Peyer's patch (tissue), 4 donors: ENCODE measurements at regions not wholly inside any gene's neighbourhood (a gene's known extent, or its start where the extent isn't known, plus 50 kb on each side); places are given as distances from the start of the nearest gene placed in this dataset.

ENCODE experiments used
- POLR2A ChIP-seq, 2 donors: fragments of 450-650 bp; IDR thresholded peaks; one replicate each; pipeline ENCODE4 v1.5.1; 2017; ENCODE audit warnings: antibody characterized with exemption in 2 of 2, mild to moderate bottlenecking in 2 of 2, moderate library complexity in 2 of 2
- TF ChIP-seq, protein P1 (sequence below), 6 experiments: fragments of 450-650 bp in 4 of 6; fragments of 200-600 bp in 2 of 6; sonication (generic) in 1 of 6; IDR thresholded peaks; one replicate each; pipeline ENCODE4 v1.5.1; 2017 to 2019; ENCODE audit warnings: antibody characterized with exemption in 6 of 6, mild to moderate bottlenecking in 3 of 6, moderate library complexity in 1 of 6

DNA sequence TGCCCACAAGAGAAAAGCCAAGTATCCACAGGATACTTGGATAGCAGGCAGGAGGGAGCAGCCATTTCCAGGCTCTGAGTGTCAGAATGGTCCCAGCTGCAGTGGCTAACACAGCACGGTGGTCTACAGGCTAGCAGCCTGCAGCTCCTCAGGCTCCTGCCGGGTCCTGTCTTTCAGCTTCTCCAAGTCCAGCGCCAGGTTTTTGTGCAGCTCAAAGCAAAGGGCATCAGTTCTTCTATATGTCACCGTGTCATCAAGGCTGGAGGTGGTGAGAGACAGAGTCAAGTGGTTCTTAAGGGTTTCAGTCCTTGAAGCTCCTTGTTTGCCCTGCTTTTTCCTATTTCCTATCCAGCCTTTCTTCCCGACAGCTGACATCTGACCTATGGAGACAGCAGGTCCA, 188.6 kb downstream of the NUFIP1 start:
- TF ChIP-seq, protein P1, sequence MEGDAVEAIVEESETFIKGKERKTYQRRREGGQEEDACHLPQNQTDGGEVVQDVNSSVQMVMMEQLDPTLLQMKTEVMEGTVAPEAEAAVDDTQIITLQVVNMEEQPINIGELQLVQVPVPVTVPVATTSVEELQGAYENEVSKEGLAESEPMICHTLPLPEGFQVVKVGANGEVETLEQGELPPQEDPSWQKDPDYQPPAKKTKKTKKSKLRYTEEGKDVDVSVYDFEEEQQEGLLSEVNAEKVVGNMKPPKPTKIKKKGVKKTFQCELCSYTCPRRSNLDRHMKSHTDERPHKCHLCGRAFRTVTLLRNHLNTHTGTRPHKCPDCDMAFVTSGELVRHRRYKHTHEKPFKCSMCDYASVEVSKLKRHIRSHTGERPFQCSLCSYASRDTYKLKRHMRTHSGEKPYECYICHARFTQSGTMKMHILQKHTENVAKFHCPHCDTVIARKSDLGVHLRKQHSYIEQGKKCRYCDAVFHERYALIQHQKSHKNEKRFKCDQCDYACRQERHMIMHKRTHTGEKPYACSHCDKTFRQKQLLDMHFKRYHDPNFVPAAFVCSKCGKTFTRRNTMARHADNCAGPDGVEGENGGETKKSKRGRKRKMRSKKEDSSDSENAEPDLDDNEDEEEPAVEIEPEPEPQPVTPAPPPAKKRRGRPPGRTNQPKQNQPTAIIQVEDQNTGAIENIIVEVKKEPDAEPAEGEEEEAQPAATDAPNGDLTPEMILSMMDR (IDR thresholded peaks at IDR 0.05), result no peak
- no peak for TF ChIP-seq POLR2A (IDR thresholded peaks at IDR 0.05)
